A673 (cell line): ENCODE measurements at regions not wholly inside any gene's neighbourhood (a gene's known extent, or its start where the extent isn't known, plus 50 kb on each side); places are given as distances from the start of the nearest gene placed in this dataset.

ENCODE experiments used
- BruUV-seq: library from RNA; stranded (reverse); fragments of 400-500 nt; replicated peaks from 2 replicates; lab custom pipeline; 2021; lab: Mats Ljungman, UMichigan
- CTCF ChIA-PET: fragments of 300-600 bp; sonication (Branson Sonifier 250); formaldehyde crosslinking; loops from one replicate; lab custom pipeline; 2022; ENCODE audit warnings: antibody characterized with exemption; lab: Charles Lee
- POLR2A ChIA-PET: fragments of 300-600 bp; sonication (Branson Sonifier 250); formaldehyde crosslinking; loops from one replicate; lab custom pipeline; 2022; ENCODE audit warnings: antibody characterized with exemption; ENCODE audit not compliant: low non-redundant PET; lab: Charles Lee
- DNase-seq: peaks from one replicate; pipeline ENCODE4 v3.0.0-alpha.2; 2015; ENCODE audit warnings: low spot score
- H3K27ac ChIP-seq: fragments of 200-600 bp; sonication (generic); 2 replicates; pipeline ENCODE4 v1.5.1; 2016; ENCODE audit warnings: mixed run types, low read depth, mild to moderate bottlenecking, mixed read lengths, antibody characterized with exemption, low read length; ENCODE audit not compliant: poor library complexity, severe bottlenecking
- H3K27me3 ChIP-seq: fragments of 200-600 bp; sonication (generic); replicated peaks from 2 replicates; pipeline ENCODE4 v1.6.1; 2017; ENCODE audit warnings: mixed run types, low read depth, mild to moderate bottlenecking, mixed read lengths, antibody characterized with exemption, low read length; ENCODE audit not compliant: insufficient read depth, poor library complexity
- H3K36me3 ChIP-seq: fragments of 200-600 bp; sonication (generic); 2 replicates; pipeline ENCODE4 v1.6.1; 2016; ENCODE audit warnings: mixed run types, mild to moderate bottlenecking, mixed read lengths, antibody characterized with exemption, low read length; ENCODE audit not compliant: insufficient read depth, poor library complexity, severe bottlenecking
- H3K4me1 ChIP-seq: fragments of 200-600 bp; sonication (generic); 2 replicates; pipeline ENCODE4 v1.6.1; 2017; ENCODE audit warnings: mixed run types, mild to moderate bottlenecking, mixed read lengths, antibody characterized with exemption, low read length; ENCODE audit not compliant: insufficient read depth, poor library complexity, severe bottlenecking
- H3K4me3 ChIP-seq: fragments of 200-600 bp; sonication (generic); 2 replicates; pipeline ENCODE4 v1.5.1; 2016; ENCODE audit warnings: low read depth, mixed run types, mild to moderate bottlenecking, mixed read lengths, low read length; ENCODE audit not compliant: poor library complexity, severe bottlenecking
- H3K9me3 ChIP-seq: fragments of 200-600 bp; sonication (generic); 2 replicates; pipeline ENCODE4 v1.6.1; 2016; ENCODE audit warnings: mixed run types, low read depth, mild to moderate bottlenecking, mixed read lengths, antibody characterized with exemption, low read length; ENCODE audit not compliant: poor library complexity, severe bottlenecking
- CTCF ChIP-seq: fragments of 300-800, 200-600 bp; sonication (generic); conservative IDR thresholded peaks from 2 replicates; pipeline ENCODE4 v1.5.1; 2017; ENCODE audit warnings: low read depth, mild to moderate bottlenecking, antibody characterized with exemption, low read length, moderate library complexity, mixed read lengths
- EZH2 ChIP-seq: fragments of 200-600 bp; sonication (generic); IDR thresholded peaks from 2 replicates; pipeline ENCODE4 v1.6.1; 2017; ENCODE audit warnings: borderline replicate concordance, low read depth, mild to moderate bottlenecking, mixed read lengths, antibody characterized with exemption, low read length; ENCODE audit not compliant: poor library complexity, severe bottlenecking
- intact Hi-C: fragments of 100-400 bp; cut with micrococcal nuclease; formaldehyde crosslinking; loops from one replicate; pipeline ENCODE4 v1.10.0; 2022; ENCODE audit not compliant: unreplicated experiment

GRCh38 chr16:64892835-64893785 lies 228.8 kb downstream of the CDH11 start:
- no peak overlapping the region for H3K4me3 ChIP-seq
- no TSS peak for BruUV-seq
- POLR2A ChIA-PET, result no interaction called here
- DNase-seq, result peak; percentile 33
- no peaks in the 10 kb centered on the region for H3K9me3 ChIP-seq
- CTCF ChIA-PET, result no interaction called here
- TF ChIP-seq EZH2, result no peak
- no peaks in the 10 kb centered on the region for H3K36me3 ChIP-seq
- no peak overlapping the region for H3K27ac ChIP-seq
- H3K27me3 ChIP-seq, result no peaks in the 10 kb centered on the region
- no peaks in the 10 kb centered on the region for H3K4me1 ChIP-seq
- intact Hi-C loops, result no loop called here

GRCh38 chr16:64889446-64889845 lies 232.4 kb downstream of the CDH11 start:
- no TSS peak for BruUV-seq
- Histone ChIP-seq H3K9me3 (no peaks in the 10 kb centered on the region), H3K4me1 (no peaks in the 10 kb centered on the region), H3K27ac (no peak overlapping the region), H3K27me3 (no peaks in the 10 kb centered on the region), H3K4me3 (no peak overlapping the region), H3K36me3 (no peaks in the 10 kb centered on the region)
- no peak for DNase-seq
- ChIA-PET CTCF (no interaction called here), POLR2A (no interaction called here)
- intact Hi-C loops, result no loop called here
- TF ChIP-seq EZH2 (no peak), CTCF (no peak)

- DNase-seq, result no peak
- Histone ChIP-seq H3K4me1 (no peaks in the 10 kb centered on the region), H3K27ac (no peak overlapping the region), H3K27me3 (no peaks in the 10 kb centered on the region), H3K36me3 (no peaks in the 10 kb centered on the region), H3K4me3 (no peak overlapping the region), H3K9me3 (no peaks in the 10 kb centered on the region)
- ChIA-PET POLR2A (no interaction called here), CTCF (no interaction called here)
- intact Hi-C loops, result no loop called here
- TF ChIP-seq EZH2 (no peak), CTCF (no peak)
- no TSS peak for BruUV-seq
Observed at GRCh38 chr16:64887651-64888050, 234.2 kb downstream of the CDH11 start.
